CD14-positive monocyte (primary cell): ENCODE measurements at regions not wholly inside any gene's neighbourhood (a gene's known extent, or its start where the extent isn't known, plus 50 kb on each side); places are given as distances from the start of the nearest gene placed in this dataset.

ENCODE experiments used
- DNase-seq, 3 donors: peaks; one replicate each; pipeline ENCODE4 v3.0.0-alpha.2; 2011 to 2022
- H2AFZ ChIP-seq: 2 replicates; pipeline ENCODE4 v1.6.0; 2012; ENCODE audit warnings: mild to moderate bottlenecking, low read depth, low read length, inconsistent platforms; ENCODE audit not compliant: insufficient read depth, poor library complexity, severe bottlenecking
- H3K27ac ChIP-seq, 2 donors: 1 replicate in 1 of 2; 2 replicates in 1 of 2; pipeline ENCODE4 v1.5.1; 2012 to 2013; ENCODE audit warnings: low read length in 2 of 2, control low read depth in 1 of 2, inconsistent platforms in 1 of 2, low read depth in 1 of 2, mild to moderate bottlenecking in 1 of 2
- H3K27me3 ChIP-seq, 2 donors: one replicate each; pipeline versions ENCODE4 v1.6.0 to v1.6.1; 2011 to 2013; ENCODE audit warnings: low read length in 2 of 2; ENCODE audit not compliant: control insufficient read depth in 2 of 2, insufficient read depth in 2 of 2
- H3K36me3 ChIP-seq, 2 donors: replicated peaks in 1 of 2; 1 replicate in 1 of 2; 2 replicates in 1 of 2; pipeline versions ENCODE4 v1.5.1 to v1.6.1; 2012 to 2013; ENCODE audit warnings: low read length in 2 of 2, control low read depth in 1 of 2, inconsistent platforms in 1 of 2, mild to moderate bottlenecking in 1 of 2; ENCODE audit not compliant: insufficient read depth in 2 of 2, control insufficient read depth in 1 of 2
- H3K4me1 ChIP-seq, 2 donors: 1 replicate in 1 of 2; 2 replicates in 1 of 2; pipeline versions ENCODE4 v1.5.1 to v1.6.1; 2012 to 2013; ENCODE audit warnings: low read length in 2 of 2, control low read depth in 1 of 2, inconsistent platforms in 1 of 2, mild to moderate bottlenecking in 1 of 2, moderate library complexity in 1 of 2; ENCODE audit not compliant: insufficient read depth in 2 of 2, control insufficient read depth in 1 of 2
- H3K4me2 ChIP-seq: replicated peaks from 2 replicates; pipeline ENCODE3; 2012; ENCODE audit warnings: low read length, moderate library complexity, mild to moderate bottlenecking; ENCODE audit not compliant: poor library complexity, severe bottlenecking; ENCODE audit errors: extremely low read depth
- H3K4me3 ChIP-seq, 3 experiments: fragments of 200-600 bp in 1 of 3; sonication (generic) in 1 of 3; replicated peaks in 1 of 3; 1 replicate in 2 of 3; 2 replicates in 1 of 3; pipeline ENCODE4 v1.5.1; 2011 to 2013; ENCODE audit warnings: low read length in 3 of 3, mild to moderate bottlenecking in 3 of 3, control low read depth in 2 of 3, low read depth in 2 of 3, inconsistent platforms in 1 of 3, moderate library complexity in 1 of 3
- H3K79me2 ChIP-seq: 2 replicates; pipeline ENCODE4 v1.6.0; 2012; ENCODE audit warnings: mild to moderate bottlenecking, control low read depth, inconsistent platforms, low read length, moderate library complexity; ENCODE audit not compliant: insufficient read depth
- H3K9ac ChIP-seq: 2 replicates; pipeline ENCODE4 v1.6.0; 2017; ENCODE audit warnings: low read length, mild to moderate bottlenecking; ENCODE audit not compliant: insufficient read depth, poor library complexity, severe bottlenecking
- H3K9me3 ChIP-seq, 2 donors: replicated peaks in 1 of 2; 1 replicate in 1 of 2; 2 replicates in 1 of 2; pipeline versions ENCODE4 v1.5.1 to v1.6.1; 2012 to 2013; ENCODE audit warnings: low read length in 2 of 2, control low read depth in 1 of 2; ENCODE audit not compliant: control insufficient read depth in 1 of 2, insufficient read depth in 1 of 2
- H4K20me1 ChIP-seq: 2 replicates; pipeline ENCODE4 v1.6.0; 2012; ENCODE audit warnings: mild to moderate bottlenecking, low read length, control low read depth, moderate library complexity; ENCODE audit not compliant: insufficient read depth
- H3K27ac Mint-ChIP-seq, 7 donors: one replicate each; pipeline ENCODE4 v1.8.0; 2020; ENCODE audit warnings: mild to moderate bottlenecking in 7 of 7, mixed read lengths in 7 of 7, moderate library complexity in 6 of 7, inconsistent platforms in 2 of 7
- H3K27me3 Mint-ChIP-seq, 3 donors: one replicate each; pipeline ENCODE4 v1.8.0; 2021 to 2022; ENCODE audit warnings: low read depth in 3 of 3, mild to moderate bottlenecking in 3 of 3, mixed read lengths in 3 of 3, moderate library complexity in 3 of 3, inconsistent platforms in 1 of 3
- H3K36me3 Mint-ChIP-seq, 2 donors: one replicate each; pipeline ENCODE4 v1.8.0; 2020; ENCODE audit warnings: mixed read lengths in 2 of 2, inconsistent platforms in 1 of 2, mild to moderate bottlenecking in 1 of 2
- H3K4me1 Mint-ChIP-seq: one replicate; pipeline ENCODE4 v1.8.0; 2020; ENCODE audit warnings: mild to moderate bottlenecking, mixed read lengths
- H3K4me3 Mint-ChIP-seq, 2 donors: one replicate each; pipeline ENCODE4 v1.8.0; 2020; ENCODE audit warnings: mild to moderate bottlenecking in 2 of 2, mixed read lengths in 2 of 2, moderate library complexity in 1 of 2
- H3K9me3 Mint-ChIP-seq, 7 donors: one replicate each; pipeline ENCODE4 v1.8.0; 2020 to 2022; ENCODE audit warnings: mixed read lengths in 7 of 7, mild to moderate bottlenecking in 6 of 7, moderate library complexity in 6 of 7, inconsistent platforms in 2 of 7
- CTCF ChIP-seq: fragments of 200-600 bp; IDR thresholded peaks from one replicate; pipeline ENCODE4 v1.8.0; 2022; ENCODE audit warnings: antibody characterized with exemption, mild to moderate bottlenecking
- WGBS: methylation state at CpG from one replicate; pipeline ENCODE4 v1.1.5; 2013; ENCODE audit warnings: missing lambda C conversion rate; ENCODE audit not compliant: insufficient coverage; 5-methylcytosine and 5-hydroxymethylcytosine counted together
- intact Hi-C, 2 donors: fragments of 100-400 bp; cut with micrococcal nuclease; formaldehyde crosslinking; loops; one replicate each; pipeline versions ENCODE4 v1.15.0 to v1.15.1; 2023

GRCh38 chr5:175775416-175775815 is 96.0 kb upstream of the CPLX2 start:
- Histone ChIP-seq H3K4me3 (no peak overlapping the region), H3K4me1 (no peaks in the 10 kb centered on the region), H3K27me3 (peaks cover 29 to 38% of the 10 kb centered on the region in 2 donors), H3K9ac (no peak overlapping the region), H2AFZ (no peak overlapping the region), H3K9me3 (no peaks in the 10 kb centered on the region), H3K27ac (no peak overlapping the region), H3K4me2 (no peak overlapping the region), H4K20me1 (no peaks in the 10 kb centered on the region), H3K79me2 (no peaks in the 10 kb centered on the region), H3K36me3 (no peaks in the 10 kb centered on the region)
- no peak for TF ChIP-seq CTCF
- no peaks in the 10 kb centered on the region for H3K4me1 Mint-ChIP-seq
- intact Hi-C loops = no loop called here
- peaks cover 0 to 2% (median 0%) of the 10 kb centered on the region in 7 donors for H3K9me3 Mint-ChIP-seq
- H3K27ac Mint-ChIP-seq = no peak overlapping the region
- WGBS = 94% methylated on average over 6 of the region's 7 CpGs
- H3K27me3 Mint-ChIP-seq = peaks cover 39 to 55% (median 39%) of the 10 kb centered on the region in 3 donors
- no peak overlapping the region for H3K4me3 Mint-ChIP-seq
- no peak for DNase-seq
- no peaks in the 10 kb centered on the region for H3K36me3 Mint-ChIP-seq

DNA sequence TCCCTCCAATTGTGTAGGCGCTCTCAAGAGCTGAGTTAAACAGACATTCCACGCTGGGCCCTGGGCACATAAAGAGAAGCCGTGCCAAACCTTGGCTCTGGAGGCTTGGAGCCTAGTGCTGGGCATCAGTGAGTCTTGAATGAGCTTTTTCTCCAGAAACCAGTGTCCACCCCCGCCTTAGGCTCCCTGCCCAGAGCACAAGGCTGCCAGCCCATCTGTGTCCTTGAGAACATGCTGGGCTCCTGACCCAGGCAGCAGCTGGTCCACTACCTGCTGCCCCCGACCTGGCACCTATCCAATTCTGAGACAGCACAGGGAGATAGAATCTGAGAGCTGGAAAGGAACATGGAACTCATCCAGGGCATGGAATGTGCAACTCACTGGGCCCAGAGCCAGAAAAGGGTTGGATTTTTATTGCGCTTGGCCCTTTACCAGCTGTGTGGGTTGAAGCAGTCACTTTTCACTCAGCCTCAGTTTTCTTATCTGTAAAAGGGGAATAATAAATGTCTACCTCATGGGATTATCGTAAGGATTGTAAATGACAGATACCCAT is 92.4 kb upstream of the CPLX2 start:
- no peak overlapping the region for H3K27ac Mint-ChIP-seq
- H3K27me3 Mint-ChIP-seq = peaks cover 13 to 27% (median 17%) of the 10 kb centered on the region in 3 donors
- H3K9me3 ChIP-seq = no peaks in the 10 kb centered on the region

More for the DNA sequence above, 92.4 kb upstream of the CPLX2 start:
- Histone ChIP-seq H4K20me1 (no peaks in the 10 kb centered on the region), H3K27ac (no peak overlapping the region), H3K4me2 (no peak overlapping the region), H3K79me2 (no peaks in the 10 kb centered on the region), H2AFZ (no peak overlapping the region), H3K4me1 (no peaks in the 10 kb centered on the region), H3K27me3 (peaks cover 8 to 9% of the 10 kb centered on the region in 2 donors), H3K9ac (no peak overlapping the region), H3K4me3 (no peak overlapping the region), H3K36me3 (no peaks in the 10 kb centered on the region)
- Mint-ChIP-seq H3K36me3 (no peaks in the 10 kb centered on the region), H3K4me1 (no peaks in the 10 kb centered on the region), H3K4me3 (no peak overlapping the region), H3K9me3 (peaks cover 0 to 2% (median 0%) of the 10 kb centered on the region in 7 donors)
- no peak for TF ChIP-seq CTCF
- no peak for DNase-seq
- intact Hi-C loops = no loop called here
- WGBS = 83% methylated on average over 5 of the region's 7 CpGs
